HL-60/S4 treated with phorbol 12-myristate 13-acetate at 8.2 ng/mL for 4 days and 3 days (cell line): ENCODE measurements at regions not wholly inside any gene's neighbourhood (a gene's known extent, or its start where the extent isn't known, plus 50 kb on each side); places are given as distances from the start of the nearest gene placed in this dataset.

Source experiments
- in situ Hi-C: fragments of 300-500 bp; cut with MboI; formaldehyde crosslinking; loops from 2 replicates; pipeline ENCODE4 v1.15.0; 2022; ENCODE audit warnings: low sequenced_read_pairs

DNA sequence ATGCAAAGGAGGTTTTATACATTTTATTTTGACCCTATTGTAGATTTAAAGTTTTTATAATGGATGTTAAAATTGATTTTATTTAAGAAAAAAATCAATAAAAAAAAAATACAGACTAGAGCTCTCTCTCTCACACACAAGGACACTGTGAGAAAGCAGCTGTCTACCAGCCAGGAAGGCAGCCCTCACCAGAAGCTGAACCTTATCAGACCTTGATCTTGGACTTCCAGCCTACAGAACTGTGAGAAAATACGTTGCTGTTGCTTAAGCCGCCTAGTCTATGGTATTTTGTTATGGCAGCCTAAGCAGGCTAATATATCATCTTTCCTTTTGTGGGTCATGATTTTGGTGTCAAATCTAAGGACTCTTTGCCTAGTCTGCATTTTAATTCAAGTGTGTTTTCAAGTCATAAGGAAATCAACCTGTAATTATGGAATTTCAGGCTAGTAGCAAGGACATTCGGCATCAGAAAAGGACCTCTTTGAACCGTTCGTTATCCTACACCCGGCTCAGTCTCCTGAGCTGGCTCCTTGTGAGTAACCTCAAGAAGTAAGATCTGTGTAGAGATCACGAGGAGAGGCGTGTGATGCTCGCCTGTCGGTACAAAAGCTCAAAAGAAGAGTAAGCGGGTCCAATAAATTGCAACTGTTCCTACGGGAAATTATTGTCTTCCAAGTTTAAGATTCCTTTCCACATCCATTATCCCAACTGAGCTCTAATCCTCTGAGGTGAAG lies 98.2 kb downstream of the PDCL3 start:
- in situ Hi-C loops, result no loop called here

- in situ Hi-C loops, result no loop called here
These were observed 100.1 kb downstream of the PDCL3 start for GRCh38 chr2:100662866-100663265.

DNA sequence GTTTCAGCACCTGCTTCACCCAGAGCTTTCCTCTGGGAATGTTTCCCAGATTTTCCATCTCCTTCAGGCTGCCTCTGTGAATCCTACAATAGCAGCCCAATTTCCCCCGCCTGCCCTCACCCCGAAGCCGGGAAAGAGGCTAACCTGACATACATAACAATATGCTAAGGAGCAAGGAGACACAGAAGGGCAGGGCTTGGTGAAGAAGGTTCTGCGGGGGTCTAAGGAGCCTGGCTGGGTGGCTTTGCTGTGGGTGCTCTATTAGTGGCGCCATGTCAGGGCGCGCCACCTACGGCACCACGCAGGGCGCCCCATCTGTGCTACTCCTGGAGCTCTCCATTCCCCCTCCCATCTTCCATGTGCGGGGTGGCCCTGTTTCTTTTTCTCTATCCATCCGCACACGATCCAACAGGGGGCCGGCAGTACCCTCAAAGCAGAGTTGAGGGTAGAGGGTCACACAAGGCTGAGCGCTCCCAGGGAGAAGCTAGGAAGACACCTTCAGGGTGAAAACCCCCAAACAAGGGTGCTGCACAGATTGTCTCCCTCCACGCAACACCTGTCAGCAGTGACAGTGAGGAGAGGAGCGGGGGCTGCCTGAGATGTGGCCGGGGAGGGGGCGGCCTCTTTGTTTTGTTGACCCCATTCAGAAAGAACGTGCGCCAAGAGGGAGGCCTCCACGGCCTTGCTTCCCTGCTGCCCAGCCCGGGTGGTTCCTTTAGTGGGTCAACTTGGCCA lies 101.4 kb downstream of the PDCL3 start:
- in situ Hi-C loops, result no loop called here

DNA sequence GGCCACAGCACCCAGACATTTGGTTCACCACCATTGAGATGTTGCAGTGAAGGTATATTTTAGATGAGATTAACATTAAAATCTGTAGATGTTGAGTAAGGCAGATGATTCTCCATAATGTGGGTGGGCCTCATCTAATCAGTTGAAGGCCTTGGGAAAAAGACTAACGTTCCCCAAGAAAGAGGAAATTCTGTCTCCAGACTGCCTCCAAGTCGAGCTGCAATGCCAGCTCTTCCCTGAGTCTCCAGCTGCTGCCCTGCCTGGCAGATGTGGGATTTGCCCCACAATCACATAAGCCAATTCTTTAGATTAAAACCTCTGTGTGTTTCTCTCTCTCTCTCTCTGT lies 101.9 kb downstream of the PDCL3 start:
- in situ Hi-C loops, result no loop called here

GRCh38 chr2:100666996-100667395 lies 104.2 kb downstream of the PDCL3 start:
- in situ Hi-C loops, result no loop called here

- in situ Hi-C loops, result no loop called here
These were observed 105.0 kb downstream of the PDCL3 start for GRCh38 chr2:100667801-100668200.

DNA sequence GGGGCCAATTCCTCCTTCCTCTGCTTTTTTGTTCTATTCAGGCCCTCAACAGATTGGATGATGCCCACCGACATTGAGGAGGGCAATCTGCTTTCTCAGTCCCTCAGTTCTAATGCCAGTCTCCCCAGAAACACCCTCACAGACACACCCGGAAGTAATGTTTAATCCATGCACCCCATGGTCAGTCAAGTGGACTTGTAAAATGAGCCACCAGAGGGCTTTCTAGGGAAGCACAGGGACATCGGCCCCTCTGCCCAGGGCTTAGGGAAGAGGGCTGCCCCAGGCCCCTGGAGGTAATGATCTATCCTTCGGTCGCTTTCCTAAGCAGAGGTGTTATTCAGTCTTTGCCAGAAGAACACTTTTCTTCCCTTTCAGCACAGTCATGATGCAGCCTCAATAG lies 107.4 kb downstream of the PDCL3 start:
- in situ Hi-C loops, result no loop called here

DNA sequence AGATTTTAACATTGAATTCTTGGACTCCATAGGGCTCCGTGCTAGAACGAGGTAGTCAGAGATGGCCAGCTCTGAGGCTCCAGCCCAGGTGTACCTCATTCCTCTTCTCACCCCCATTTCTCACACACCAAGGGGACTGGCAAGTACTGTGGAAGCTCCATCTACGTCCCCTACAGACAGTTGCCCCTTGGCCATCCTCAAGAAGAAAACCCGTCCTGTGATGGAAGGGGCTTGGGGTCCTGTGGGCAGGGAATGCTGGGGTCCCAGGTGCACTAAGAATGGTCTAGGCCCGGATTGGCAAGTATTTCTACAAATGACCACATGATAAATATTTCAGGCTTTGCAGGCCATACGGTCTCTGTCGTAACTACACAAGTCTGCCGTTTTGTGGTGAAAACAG lies 110.3 kb downstream of the PDCL3 start:
- in situ Hi-C loops, result no loop called here

- in situ Hi-C loops, result no loop called here
These were observed 111.1 kb downstream of the PDCL3 start for GRCh38 chr2:100673691-100674485.

DNA sequence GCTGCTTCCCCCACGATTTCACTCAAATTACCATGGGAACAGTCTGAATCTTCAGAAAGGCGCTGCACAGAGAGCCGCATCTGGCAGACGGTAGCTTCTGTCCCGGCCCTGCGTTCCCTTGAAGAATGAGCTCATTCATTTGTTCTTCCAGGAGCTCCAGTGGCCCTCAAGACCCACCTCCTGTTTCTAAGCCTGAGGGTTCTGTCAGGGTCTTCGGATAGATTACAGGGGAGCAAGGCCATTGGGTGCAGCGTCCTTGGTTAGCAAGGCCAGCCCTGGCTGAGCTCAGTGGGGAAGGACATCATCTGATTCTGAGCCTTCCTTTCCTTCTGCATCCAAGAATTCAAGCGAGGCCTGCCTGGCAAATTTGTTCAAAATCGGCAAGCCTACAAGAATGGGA lies 111.9 kb downstream of the PDCL3 start:
- in situ Hi-C loops, result no loop called here

- in situ Hi-C loops, result no loop called here
These were observed 112.6 kb downstream of the PDCL3 start for GRCh38 chr2:100675373-100675772.

GRCh38 chr2:100675855-100676254 lies 113.1 kb downstream of the PDCL3 start:
- in situ Hi-C loops, result no loop called here

DNA sequence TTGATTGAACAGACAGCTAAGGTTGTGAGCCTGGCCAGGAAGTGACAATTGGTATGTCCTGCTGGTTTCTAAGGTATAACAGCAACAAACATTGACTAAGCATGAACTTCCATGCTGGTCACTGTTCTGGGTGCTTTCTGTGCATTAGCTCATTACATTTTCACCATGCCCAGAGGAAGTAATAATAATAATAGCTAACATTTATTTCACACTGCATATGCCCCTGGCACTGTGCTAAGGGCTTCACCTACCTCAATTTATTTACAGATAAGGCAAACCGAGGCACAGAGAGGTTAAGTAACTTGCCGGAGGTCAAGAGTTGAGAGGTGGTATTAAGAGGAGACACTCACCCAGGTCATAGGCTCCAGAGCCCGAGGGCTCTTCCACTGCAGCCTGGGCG lies 113.6 kb downstream of the PDCL3 start:
- in situ Hi-C loops, result no loop called here

DNA sequence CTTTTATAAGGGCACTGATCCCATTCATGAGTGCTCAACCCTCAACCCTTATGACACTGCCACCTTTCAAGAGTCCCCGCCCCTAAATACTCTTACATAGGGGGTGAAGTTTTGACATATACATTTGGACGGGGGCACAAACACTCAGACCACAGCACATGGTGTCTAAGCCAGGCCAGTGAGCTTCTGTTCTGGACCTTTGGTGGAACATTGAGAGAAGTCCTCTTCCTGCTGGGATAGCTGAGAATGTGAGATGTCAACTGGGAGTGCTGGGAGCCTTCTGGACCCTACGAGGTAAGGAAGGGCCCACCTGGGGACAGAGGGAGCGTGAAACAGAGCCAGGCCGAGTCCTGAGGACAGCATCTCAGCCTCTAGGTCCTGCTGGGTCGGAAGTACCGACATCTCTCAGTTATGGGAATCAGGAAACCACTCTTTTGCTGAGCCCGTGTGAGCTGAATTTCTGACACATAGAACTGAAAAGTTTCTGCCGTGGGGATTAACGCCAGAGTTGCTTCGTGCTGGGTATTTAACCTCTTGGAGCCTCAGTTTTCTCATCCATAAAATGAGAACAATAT lies 114.9 kb downstream of the PDCL3 start:
- in situ Hi-C loops, result no loop called here

GRCh38 chr2:100679211-100679610 lies 116.4 kb downstream of the PDCL3 start:
- in situ Hi-C loops, result no loop called here

GRCh38 chr2:100682536-100682935 lies 119.7 kb downstream of the PDCL3 start:
- in situ Hi-C loops, result no loop called here

DNA sequence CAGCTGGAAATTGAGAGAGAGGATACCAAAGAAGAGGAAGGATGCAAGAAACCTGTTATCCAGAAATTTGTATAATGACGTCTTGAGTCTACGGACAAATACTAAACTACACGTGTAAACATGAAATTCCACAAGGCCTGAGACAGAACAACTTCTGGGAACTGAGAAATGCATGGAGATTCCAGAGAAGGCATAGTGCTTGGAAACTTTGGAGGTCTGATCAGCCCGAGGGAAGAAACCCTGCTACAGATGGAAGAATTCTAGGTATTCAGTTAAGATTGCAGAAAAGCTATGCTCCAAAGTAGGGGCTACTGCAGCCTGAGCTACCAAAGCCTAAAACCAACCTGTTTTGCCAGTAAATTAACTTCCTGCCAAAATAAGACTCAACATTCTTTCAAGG lies 120.4 kb downstream of the PDCL3 start:
- in situ Hi-C loops, result no loop called here

GRCh38 chr2:100691846-100692245 lies 128.1 kb upstream of the NPAS2 start:
- in situ Hi-C loops, result no loop called here

GRCh38 chr2:100692381-100692780 lies 127.6 kb upstream of the NPAS2 start:
- in situ Hi-C loops, result no loop called here

DNA sequence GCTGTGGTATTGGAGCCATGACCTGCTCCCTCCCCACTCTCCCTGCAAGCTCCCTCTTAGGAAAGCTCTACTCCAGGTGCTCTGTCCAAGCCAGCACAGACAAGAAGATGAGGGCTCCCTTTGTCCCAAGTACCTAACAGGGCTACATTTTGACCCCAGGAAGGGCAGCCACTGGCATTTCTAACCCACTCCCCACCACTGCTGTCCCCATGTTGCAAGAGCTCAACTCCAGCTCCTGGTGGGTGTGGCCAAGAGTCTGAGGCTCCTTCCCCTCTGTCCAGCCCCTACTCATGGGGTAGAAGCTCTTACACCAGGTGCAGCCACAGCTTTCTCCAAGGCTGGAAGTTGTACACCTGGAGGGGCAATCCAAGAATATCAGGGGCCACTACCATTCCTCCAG lies 127.0 kb upstream of the NPAS2 start:
- in situ Hi-C loops, result no loop called here

DNA sequence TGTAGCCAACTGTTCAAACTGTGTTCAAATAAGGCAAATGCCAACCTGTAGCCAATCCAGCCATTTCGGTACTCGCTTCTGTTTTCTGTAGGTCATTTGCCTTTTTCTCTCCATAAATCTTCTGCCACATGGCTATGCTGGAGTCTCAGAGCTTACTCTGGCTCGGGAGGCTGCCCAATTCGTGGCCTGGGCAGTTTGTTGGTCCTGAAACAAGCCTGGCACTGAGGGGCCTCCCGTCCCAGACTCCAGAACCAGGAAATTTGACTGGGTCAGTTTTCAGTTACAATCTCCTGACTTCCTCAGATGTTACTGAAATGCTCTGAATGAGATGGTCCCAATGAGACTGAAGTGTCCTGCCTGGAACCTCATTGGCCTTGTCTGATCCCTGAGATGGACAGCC lies 120.8 kb upstream of the NPAS2 start:
- in situ Hi-C loops, result no loop called here
